ENCODE measurements at regions not wholly inside any gene's neighbourhood (a gene's known extent, or its start where the extent isn't known, plus 50 kb on each side); places are given as distances from the start of the nearest gene placed in this dataset.

DNA sequence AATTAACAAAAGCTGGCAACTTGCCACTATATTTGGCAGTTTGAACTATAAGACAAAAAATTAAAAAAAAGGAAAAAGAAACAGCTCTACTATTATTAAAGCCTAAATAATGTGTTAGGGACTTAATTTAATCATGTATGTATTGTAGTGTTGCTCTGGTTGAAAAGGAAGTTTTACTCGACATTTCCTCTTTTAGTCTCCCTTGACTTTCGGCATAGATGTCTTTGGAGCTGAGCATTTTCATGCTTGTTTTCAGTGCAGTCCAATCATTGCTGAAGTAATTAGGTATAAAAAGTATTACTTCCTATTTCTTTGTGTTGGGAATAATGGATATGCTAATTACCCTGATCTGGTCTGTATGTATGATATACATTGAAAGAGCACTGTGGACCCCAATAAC is 216.8 kb upstream of the KLF6 start:
- DNase-seq, result no peak

DNA sequence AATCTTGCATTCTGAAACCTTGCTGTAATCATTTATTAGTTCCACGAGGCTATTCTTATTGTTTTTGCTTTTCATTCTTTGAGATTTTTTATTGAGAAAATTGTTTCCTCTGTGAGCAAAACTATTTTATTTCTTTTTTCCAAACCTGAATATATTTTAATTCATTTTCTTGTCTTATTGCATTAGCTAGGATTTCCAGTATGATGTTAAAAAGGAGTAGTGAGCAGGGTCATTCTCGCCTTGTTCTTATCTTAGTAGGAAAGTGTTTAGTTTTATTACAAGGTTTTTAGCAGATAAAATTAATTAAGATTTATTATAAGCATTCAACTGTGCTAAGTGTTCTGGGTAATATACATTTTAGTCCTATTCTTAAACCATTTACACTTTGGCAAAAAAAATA is 214.6 kb upstream of the KLF6 start:
- DNase-seq, result no peak

DNA sequence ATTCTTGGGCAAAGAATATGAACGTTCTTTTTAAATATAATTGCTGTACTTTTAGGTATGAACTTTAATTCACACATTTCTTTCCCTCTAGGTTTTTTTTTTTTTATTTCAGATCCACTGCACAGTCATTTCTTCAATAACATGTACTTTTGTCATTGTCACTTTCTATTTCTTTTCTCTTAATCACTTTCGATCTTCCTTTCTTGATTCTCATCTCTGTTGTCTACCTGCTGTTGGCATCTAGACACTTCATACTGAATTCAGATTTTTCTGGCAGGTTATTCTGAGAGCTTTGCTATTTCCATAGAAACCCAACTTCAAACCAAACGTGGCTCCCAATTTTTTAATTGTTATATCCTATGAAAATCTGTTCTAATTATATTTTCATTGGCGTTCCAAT is 211.7 kb upstream of the KLF6 start:
- DNase-seq, result no peak

DNA sequence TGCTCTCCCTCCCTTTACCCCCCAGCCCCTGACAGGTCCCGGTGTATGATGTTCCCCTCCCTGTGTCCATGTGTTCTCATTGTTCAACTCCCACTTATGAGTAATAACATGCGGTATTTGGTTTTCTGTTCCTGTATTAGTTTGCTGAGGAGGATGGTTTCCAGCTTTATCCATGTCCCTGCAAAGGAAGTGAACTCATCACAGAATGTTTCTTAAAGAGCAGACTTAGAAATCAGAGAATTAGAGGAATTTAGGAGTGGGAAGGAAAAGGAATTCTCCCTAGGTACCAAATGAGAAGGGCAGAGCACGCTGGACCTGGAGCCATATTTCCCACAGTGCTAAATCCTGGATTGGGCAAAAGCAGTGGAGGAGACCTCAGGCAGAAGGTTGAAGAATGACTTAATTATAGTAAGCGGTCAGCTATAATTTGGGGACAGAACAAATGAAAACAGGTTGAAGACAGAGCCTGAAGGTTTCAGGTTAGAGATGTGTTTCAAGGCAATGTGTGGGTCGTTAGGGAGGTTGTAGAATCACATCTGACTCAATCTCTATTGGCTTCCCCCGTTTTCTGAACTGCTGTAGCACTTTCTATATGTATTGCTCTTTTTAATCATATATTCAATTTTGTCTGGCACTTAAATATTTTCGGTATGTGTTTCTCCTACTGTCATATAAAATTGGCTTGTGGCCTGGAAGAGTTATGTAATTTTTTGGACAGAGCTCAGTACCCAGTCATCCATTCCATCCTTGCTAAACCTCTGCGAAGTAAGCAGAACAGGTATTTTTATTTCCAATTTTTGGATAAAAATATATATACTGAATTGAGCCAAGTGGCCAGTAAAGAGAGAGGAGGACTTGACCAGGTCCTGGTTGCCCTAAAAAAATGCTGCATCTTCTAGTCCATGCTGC is 210.5 kb upstream of the KLF6 start:
- DNase-seq, result no peak

DNA sequence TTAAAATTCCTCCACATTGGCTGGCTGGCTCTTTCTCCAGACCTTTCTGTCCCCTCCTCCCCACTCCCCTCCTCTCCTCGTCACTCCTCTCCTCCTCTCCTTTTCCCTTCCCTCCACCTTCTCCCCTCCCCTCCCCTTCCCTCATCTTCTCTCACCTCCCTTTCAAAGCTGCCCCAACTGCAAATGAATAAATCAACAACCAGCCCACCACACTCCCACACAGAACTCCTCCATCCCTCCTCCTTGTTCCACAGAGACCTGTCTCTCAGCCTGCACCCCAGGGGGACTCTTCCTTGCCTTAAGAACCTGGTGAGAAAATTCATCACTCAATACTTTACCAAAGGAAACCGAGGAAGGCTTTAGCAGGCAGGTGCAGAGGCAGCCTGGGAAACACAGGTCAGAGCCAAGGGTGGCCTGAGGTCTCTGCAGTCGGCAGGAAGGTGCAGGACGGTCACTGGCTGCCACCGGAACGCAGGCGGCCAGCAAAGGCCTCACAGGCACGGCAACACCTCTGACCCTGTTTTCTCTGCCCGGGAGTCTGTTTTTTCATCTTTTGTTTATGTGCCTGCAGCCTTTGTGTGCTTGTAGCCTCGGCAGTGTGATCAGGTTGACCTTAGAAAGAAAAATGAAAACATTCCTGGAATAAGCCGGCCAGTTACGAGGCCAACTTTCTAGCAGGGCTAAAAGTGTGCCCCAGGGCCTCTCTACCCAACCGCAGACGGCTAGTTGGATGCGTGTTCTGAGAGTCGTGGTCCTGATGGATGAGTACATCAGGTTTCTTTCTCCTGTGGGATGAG is 207.6 kb upstream of the KLF6 start:
- no peak for DNase-seq

DNA sequence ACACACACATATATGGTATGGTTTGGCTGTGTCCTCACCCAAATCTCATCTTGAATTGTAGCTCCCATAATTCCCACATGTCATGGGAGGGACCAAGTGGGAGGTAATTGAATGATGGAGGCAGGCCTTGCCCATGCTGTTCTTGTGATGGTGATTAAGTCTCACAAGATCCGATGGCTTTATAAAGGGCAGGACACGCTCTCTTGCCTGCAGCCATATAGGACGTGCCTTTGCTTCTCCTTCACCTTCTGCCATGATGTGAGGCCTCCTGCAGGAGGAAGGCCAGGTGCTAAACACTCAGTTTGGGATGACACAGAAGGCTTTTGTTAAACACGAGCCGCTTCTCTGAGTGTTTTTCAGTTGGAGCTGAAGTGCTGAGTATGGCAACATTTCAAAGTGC is 205.3 kb upstream of the KLF6 start:
- DNase-seq, result no peak

DNA sequence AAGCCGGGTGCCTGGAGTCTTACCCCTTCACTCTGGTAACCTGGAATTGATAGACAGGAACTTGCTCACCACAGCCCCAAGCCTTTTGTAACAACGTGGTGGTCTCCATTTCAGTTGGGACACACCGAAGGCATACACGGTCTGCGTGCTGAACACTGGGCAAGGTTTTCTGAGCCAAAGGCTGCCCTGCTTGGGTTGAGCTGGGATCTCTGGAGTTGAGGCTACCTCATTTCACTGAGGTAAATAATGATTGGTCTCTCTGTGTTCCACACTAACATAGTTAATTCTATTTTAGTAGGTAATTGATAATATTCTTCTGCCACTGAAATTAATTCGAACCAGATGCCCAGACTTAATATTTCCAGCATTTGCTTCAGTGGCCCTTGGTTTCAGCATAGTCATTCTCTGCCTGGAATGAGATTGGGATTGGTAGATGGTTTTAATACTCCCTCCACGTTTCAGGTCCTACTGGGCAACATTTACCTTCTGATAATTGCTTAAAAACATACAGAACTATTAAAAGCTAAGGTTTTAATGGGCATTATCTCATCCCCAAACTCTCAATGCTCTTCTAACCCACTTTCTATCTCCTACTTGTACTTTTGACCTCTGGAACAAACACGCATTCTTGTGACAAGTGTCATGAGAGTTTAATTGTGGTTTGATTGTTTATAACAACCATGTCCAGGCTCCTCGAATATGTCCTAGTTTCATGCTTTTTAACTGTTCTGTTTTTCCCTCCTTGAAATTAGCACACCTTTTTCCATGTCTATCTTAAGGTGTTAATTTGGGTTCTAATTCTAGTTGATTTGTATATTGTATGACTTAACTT is 202.3 kb upstream of the KLF6 start:
- DNase-seq, result no peak

DNA sequence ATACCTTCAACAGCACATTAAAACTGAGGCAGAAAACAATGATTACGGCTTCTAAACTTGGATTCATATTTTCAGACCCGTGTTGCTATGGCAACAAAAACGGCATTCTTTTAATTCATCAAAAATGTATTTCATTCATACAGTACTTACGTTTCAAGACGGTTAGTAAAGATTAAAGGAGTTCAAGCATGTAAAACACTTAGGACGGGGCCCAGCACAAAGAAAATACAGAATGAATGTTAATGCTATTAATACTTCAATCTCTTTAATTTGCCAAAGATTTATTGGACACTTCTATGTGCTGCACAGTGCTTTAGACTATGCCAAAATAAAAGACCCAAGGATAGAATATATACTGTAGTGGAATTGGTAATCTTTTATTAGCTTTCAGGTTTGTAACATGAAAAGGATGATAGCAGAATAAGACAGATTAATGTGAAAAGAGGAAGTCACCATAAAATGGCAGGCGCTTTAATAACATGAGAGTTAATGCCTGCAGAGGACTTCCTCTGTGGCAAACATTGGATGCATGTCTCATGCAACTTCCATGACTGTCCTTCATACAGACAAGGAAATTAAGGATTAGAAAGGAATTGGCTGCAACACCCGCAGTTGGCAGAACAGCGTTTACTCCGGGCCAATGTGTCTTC is 201.6 kb upstream of the KLF6 start:
- no peak for DNase-seq

DNA sequence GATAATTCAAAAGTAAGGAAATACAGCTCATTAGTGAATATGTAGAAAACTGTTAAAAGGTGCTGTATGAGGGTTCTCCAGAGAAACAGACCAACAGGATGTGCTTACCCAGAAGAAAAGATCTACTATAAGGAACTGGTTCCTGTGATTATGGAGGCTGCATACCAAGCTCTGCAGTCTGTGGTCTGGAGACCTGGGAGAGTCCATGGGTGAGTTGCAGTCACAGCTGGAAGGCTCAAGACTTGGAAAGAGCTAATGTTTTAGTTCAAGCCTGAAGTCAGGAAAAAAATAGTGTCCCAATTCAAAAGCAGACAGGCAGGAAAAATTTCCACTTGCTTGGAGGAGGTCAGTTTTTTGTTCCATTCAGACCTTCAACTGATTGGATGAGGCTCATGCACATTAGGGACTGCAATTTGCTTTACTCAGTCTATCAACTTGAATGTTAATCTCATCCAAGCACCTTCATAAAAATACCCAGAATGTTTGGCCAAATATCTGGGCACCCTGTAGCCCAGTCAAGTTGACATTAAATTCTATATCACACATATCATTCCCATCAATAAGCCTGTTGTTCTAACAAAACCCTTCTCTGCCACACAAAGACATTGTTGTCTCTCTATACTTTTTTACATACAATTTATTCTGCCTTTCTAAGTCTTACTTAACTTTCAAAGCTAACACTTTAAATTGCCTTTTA is 197.9 kb upstream of the KLF6 start:
- no peak for DNase-seq

DNA sequence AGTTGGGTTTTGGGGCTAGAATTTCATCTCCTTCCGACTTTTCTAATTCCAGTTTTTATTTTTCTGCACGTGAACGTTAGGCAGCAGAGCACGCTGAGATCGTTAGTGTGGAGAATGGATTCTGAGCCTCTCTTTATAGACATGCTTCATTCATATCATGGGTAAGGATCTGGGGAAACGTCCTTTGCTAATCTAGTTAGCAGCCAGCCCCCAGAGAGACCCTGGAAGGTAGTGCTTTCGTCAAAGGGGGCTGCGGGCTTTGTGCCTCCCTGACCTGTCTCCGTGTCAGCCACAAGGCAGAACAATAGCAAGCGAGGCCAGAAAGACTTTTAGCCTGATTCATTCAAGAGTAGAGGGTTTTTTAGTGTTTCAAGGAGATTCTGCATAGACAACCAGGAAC is 196.3 kb upstream of the KLF6 start:
- no peak for DNase-seq

DNA sequence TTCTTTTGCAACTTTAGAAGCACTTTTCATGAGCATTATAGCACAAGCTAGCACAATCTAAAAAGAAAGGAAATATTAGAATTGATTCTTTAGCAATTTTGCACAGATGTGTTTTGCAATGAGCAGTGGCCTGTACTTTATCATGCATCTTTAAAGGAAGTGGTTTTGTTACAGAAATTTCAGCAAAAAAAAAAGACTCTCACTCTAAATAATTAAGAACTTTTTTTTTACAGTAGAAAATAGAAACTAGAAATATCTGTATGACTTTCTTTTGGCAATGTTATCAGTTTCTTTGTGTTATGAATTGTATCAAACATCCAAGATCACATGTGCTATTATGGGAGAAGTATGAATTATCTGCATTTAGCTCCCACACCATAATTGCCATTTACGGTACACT is 195.7 kb upstream of the KLF6 start:
- no peak for DNase-seq

DNA sequence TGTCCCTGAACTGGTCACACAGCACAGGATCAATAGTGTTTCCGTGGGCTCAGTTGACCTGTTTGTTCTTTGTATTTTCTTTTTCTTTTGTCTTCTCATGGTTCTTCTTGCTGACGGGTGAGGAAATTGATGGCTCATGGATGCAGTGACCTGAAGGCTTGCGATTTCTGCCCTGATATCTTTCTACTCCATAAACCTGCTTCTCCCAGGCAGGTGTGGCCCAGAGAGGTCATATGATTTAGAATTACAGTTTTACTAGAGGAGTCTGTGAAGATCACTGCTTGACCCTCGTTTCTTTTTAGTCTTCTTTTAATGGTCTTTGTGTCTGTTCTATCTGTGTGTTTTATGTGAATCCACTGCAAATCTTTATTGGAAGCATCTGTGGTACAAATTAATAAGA is 195.1 kb upstream of the KLF6 start:
- DNase-seq, result no peak

DNA sequence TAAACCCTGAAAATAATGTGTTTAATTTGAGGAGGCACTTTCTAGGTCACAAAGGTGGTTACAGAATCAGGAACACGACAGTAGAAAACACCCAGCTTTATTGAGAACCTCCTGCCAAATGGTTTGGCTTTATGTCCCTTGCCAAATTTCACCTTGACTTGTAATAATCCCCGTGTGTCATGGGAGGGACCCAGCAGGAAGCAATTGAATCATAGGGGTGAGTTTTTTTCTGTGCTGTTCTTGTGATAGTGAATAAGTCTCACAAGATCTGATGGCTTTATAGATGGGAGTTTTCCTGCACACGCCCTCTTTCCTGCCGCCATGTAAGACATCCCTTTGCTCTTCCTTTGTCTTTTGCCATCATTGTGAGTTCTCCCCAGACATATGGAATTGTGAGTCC is 193.8 kb upstream of the KLF6 start:
- no peak for DNase-seq

DNA sequence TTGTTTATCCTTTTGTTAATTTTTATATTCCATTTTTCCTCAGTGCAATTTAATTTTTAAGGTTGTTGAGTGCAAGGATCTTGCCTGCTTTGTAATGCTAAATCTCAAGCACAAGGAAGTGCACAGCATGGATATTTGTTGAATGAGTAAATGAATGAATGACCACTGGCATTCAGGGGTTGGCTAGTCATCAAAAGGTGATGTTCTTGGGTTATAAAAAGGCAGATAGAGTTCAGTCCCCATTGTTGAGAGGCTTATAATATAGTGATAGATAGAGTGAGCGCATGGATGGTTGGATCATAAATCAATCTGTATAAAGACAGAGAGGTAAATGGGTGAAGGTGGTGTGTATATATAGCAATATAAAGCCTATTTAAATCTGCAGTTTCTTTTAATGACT is 193.2 kb upstream of the KLF6 start:
- DNase-seq, result no peak

DNA sequence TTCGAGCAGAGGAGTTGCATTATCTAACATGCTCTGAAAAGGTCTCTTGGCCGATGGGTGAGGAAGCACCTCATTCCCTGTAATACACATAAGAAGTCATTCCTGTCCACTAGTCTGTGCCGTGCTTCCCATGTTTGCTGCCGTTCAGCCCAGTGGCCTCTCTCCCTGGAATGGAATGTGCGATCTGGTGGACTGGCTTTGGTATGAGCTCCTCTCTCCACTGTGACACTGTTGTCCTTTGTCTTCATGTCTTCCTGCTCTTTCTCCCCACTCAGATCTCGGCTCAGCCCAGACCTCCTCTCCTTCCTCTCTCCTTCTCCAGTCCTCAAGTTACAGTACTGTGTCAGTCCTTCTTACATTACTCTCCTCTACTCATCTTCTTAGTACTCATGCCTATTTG is 192.8 kb upstream of the KLF6 start:
- no peak for DNase-seq

DNA sequence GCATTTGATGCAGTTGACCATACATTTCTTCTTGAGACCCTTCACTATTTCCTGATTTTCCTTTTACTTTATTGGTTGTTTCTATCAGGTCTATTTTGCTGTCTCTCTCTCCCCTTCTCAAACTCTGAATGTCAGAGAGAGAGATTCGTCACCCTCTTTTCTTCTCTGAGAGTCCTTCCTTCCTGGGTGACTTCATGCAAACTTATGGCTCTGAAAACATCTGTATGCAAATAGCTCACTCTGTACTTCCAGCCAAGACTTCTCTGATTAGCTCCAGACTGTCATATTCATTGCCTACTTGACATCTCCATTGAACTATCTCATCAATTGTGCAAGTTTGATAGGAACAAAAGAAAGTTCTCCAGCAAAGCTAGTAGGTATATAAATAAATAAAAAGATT is 191.7 kb upstream of the KLF6 start:
- no peak for DNase-seq

DNA sequence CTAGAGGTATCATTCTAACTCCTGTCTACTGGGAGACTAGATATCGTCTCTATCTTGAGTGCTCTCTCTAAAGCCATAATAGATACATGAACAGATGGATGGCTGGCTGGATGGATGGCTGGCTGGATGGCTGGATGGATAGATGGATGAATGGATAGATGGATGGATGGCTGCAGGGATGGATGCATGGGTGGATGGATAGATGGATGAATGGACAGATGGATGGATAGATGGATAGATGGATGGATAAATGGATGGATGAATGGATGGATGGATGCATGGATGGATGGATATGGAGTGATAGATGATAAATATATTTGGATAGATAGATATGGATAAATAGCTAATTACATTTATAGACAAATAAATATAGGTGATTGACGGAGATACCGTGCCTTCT is 191.2 kb upstream of the KLF6 start:
- no peak for DNase-seq

DNA sequence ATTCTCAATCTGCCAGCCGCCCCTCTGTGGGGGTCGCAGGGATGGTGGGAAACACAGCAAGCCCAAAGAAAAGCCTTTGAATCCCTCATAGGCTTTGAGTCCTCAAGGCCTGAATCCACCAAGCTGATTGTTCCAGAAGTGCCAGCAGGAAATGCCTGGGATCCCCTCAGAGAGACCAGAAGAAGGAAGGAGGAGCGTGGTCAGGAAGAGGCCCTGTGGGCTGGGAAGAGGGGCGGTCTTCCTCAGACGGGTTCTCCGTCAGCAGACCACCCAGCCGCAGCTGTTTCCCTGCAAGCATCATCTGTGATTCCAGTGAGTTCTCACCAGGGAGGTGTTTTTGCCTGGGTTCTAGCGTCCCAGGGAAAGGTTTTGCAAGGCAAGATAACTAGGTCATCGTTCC is 190.0 kb upstream of the KLF6 start:
- DNase-seq, result no peak

DNA sequence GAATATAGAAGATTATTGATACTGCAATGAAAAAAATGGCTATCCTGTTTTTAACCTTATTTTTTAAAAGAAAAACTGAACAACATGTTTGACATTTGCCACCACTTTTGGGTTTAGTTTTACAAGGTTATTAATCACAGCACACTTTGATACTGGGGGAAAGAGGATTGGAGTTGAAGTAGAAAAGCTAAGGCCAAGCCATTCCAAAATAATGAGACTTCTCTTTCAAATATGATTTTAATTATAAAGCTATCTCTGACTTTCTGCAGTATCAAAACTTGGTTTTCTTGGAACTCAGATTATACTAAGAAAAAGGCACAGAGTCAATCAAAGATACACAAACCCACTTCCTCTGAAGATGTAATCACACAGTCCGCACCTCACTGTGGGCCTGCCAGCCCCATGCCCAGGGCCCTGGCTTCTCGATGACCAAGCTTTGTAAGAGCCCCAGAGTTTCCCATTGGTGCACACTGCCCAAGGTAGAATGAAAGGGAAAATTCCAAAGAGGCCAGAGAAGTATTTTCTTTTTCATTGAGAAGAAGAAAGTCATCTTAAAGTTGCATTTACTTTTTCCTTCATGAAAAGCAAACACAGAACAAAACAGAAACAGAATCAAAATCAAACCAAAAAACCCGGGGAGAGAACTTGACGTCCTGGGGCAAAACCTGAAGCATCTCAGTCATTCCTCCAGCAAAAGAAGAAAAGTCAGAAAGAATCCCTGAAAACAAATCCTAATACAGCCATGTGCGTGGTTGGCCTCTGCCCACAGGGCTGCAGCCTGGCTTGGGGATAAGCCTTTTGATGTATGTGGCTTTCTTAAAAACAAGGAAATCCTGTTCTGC is 187.7 kb upstream of the KLF6 start:
- DNase-seq, result no peak

DNA sequence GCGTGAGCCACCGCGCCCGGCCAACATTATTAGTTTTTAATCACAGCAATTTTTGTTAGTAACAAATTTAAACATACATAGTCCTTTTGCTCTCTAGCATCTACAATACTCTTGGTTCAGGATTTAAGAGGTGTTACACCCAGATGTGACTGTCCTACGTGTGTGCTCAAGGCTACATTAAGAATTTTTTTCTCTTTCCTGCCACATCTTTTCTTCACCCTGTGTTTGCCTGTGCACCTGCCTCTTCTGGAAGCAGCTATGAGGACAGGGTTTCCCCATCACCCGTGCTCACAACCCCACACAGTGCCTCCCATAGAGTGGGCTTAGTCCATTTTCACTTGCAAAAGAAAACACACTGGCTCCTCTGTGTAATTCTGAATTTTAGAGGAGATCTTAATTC is 186.7 kb upstream of the KLF6 start:
- DNase-seq, result no peak

Data from NCI-H1092 treated with DMSO at 0.1 percent for 48 hours (cell line).